GOT3 (cell line): ENCODE measurements at regions not wholly inside any gene's neighbourhood (a gene's known extent, or its start where the extent isn't known, plus 50 kb on each side); places are given as distances from the start of the nearest gene placed in this dataset.
"Not testable (repeated sequence)": the region's sequence is repeated elsewhere in the genome, so short reads cannot be mapped to it uniquely, and the experiment has no call there.

Experiments
- DNase-seq: peaks from one replicate; lab custom pipeline; 2025; ENCODE audit warnings: mixed read lengths; lab: John Stamatoyannopoulos, UW

GRCh38 chr6:25181923-25182322, 97.3 kb upstream of the CARMIL1 start:
- no peak for DNase-seq

GRCh38 chr6:25186919-25187318, 92.3 kb upstream of the CARMIL1 start:
- DNase-seq: no peak

DNA sequence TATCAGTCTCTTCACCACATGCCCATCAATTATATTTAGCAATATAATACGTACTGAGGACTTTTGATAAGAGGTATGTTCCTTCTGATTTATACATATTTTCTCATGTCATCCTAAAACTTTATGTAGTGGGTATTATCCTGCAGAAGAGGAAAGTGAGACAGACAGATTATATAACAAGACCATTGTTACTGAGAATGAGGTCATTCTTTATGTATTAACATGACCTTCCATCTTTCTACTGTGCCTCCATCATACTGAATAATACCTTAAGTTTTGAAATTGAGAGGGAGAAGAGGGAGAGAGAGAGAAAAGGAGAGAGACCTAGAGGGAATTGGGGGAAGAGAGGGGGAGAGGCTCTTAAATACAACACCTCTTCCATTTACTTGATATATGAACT, 90.9 kb upstream of the CARMIL1 start:
- DNase-seq: no peak

DNA sequence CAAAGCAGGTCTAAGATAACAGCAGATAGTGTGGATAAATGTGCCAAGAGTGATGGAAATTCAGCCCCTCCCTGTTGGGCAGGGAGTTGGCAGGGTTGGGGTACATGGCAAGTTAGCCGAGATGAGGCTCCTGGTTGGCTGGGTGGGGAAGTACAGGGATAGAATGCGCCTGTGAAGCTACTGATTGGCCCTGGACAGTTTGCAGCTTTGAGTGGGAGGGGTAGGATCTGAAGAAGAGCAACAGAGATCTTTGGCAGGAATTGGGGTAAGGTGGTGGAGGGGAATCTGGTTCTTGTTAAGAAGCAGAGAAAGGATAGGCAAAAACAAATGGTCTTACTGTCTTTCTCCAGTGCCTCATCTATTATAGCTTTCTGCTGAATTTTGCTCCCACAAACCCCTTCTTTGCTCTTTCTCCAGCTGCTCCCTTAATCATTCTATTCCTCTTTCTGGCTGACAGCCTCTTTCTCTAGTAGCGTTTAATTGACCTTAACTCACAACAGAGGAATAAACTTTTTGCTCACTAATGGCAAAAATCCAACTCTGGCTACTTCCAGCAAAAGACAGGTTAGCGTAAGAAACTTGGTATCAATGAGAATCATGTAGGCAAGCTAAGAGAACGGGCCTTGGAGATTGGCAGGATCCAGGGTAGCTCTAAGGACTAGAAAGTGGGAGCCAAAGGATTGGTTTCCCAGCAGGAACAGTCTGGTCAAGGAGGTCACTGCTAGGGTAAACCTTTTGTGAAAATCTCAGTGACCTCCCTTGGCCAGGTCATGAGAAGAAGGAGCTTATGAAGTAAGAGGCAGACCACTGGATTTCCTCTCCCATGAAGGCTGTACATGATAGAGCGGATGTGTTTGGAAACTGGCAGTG, 86.3 kb upstream of the CARMIL1 start:
- DNase-seq: no peak

GRCh38 chr6:25193460-25194171, 85.6 kb upstream of the CARMIL1 start:
- DNase-seq: no peak

- no peak for DNase-seq
Measured at GRCh38 chr6:25194172-25194678, 84.9 kb upstream of the CARMIL1 start.

- DNase-seq: no peak
Measured at GRCh38 chr6:25196464-25196863, 82.7 kb upstream of the CARMIL1 start.

GRCh38 chr6:25197111-25197510, 82.1 kb upstream of the CARMIL1 start:
- no peak for DNase-seq

- no peak for DNase-seq
Measured at GRCh38 chr6:25199544-25199943, 79.6 kb upstream of the CARMIL1 start.

GRCh38 chr6:25202504-25202903, 76.7 kb upstream of the CARMIL1 start:
- no peak for DNase-seq

- DNase-seq: no peak
Measured at GRCh38 chr6:25205629-25206028, 73.5 kb upstream of the CARMIL1 start.

GRCh38 chr6:25207453-25208155, 71.6 kb upstream of the CARMIL1 start:
- not testable (repeated sequence) for DNase-seq

DNA sequence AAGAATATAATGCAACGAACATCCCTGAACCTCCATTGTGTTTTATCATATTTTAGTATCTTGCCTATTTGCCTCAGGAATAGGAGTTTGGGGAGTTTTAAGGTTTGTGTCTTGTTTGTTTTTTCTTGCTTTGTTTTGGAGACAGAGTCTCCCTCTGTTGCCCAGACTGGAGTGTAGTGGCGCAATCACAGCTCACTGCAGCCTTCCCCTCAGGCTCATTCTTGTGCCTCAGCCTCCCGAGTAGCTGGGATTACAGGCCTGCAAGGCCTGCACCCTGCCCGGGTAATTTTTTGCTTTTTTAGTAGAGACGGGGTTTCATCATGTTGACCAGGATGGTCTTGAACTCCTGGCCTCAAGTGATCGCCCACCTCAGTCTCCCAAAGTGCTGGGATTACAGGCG, 63.3 kb upstream of the CARMIL1 start:
- DNase-seq: no peak

- no peak for DNase-seq
Measured at GRCh38 chr6:25217302-25217701, 61.9 kb upstream of the CARMIL1 start.

DNA sequence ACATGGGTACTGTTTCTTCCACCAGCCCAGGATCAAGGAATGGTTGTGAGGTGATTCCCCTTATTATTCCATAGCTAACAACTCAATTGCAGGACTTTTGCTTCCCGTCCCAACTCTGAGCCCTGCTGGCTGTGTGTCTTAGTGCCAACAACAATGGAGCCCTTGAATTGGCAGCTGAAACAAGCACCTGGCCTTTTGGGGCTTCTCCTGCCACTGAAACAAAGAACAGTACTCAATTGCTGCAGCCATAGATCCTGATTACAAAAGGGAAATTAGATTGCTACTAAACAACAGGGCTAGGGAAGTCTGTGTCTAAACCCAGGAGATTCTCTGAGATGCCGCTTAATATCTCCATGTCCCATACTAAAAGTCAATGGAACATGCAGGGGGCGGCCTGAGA, 61.3 kb upstream of the CARMIL1 start:
- DNase-seq: no peak

DNA sequence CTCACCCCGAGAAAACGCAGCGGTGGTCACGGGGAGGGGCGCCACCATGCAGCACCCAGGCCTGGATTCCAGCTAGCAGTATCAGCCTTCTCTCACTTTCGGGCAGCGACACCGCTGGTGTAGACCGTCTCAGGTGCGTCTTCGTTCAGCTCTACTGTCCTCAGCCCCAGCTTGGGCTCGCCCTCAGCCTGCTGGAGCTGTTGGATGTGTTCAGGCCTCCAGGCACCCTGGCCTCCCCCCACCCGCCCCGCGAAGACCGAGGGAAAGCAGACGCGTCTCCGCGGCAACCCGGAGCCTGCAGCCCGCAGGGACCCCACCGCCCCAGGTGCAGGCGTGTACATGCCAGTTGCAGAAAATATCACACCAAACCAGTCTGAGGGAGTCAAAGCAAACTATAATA, 60.8 kb upstream of the CARMIL1 start:
- no peak for DNase-seq

GRCh38 chr6:25219216-25219916, 59.8 kb upstream of the CARMIL1 start:
- DNase-seq: no peak

DNA sequence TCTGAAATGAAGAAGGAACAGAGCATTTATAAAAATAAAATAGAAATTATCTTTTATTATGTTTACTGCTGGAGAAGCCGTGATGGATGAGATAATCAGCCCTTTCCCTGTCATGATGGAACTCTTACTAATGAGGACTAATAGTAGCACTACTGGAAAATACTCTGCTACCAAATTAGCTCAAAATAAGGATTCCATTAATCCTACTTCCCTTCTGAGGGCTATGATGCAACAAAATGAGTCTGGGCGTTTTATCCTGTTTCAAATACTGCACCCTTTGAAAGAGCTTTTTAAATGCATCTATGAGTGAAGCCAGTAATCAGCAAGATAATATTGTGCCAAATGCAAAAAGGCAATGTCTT, 59.3 kb upstream of the CARMIL1 start:
- DNase-seq: no peak

DNA sequence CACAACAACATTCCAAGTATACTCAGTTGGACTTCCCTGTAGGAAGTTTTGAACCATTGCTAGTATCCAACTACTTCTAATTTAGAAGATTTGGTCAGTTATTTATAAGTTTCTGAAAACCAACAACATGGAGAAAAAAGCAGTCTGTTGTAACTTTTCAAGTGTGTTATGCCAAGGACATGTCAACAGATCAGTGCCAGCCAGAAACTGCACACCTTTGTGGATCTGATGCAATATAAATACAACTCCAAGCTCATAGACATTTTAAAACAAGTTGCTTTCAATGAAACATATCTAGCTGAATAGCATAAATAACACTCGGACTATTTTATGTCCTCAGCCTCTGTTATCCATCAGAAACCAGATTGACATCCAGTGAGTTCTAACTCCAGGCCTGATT, 58.3 kb upstream of the CARMIL1 start:
- DNase-seq: no peak

- DNase-seq: no peak
Measured at GRCh38 chr6:25222006-25222678, 57.0 kb upstream of the CARMIL1 start.

DNA sequence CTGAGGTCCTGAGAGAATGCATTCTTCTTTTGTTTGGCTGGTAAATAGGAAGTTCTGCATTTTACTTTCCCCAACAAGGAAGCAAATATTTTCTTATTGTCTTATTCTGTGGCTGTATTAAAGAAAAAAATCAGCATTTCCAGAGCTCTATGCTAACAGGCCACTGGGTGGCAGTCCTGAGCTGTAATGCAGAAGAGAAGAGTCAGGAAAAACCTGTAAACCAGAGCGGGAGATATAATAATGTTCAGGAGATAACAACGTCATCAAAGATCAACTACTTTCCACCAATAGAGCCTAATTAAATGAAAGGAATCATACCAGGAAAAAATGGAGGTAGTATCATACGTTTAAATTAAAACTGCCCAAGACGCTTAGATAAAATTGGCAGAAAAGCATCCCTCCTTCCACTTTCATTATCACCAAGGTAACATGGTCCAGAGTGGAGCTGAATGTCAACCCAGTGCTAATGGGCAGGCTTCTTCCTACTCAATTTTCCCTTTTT, 55.6 kb upstream of the CARMIL1 start:
- no peak for DNase-seq
